GM20000 (cell line): ENCODE measurements at regions not wholly inside any gene's neighbourhood (a gene's known extent, or its start where the extent isn't known, plus 50 kb on each side); places are given as distances from the start of the nearest gene placed in this dataset.

Experiments
- DNase-seq: peaks from one replicate; pipeline ENCODE4 v3.0.0; 2012; ENCODE audit warnings: low spot score
- CTCF ChIP-seq: IDR thresholded peaks from 2 replicates; pipeline ENCODE4 v1.5.1; 2012; ENCODE audit warnings: mild to moderate bottlenecking, control low read depth; ENCODE audit errors: extremely low read depth, missing control alignments

- no peak for DNase-seq
- TF ChIP-seq CTCF = no peak
Measured at GRCh38 chr9:106637486-106637885, 225.5 kb upstream of the ZNF462 start.

- TF ChIP-seq CTCF = no peak
- no peak for DNase-seq
Measured at GRCh38 chr9:106639873-106640568, 222.9 kb upstream of the ZNF462 start.

- no peak for TF ChIP-seq CTCF
- no peak for DNase-seq
Measured at GRCh38 chr9:106643211-106643930, 219.6 kb upstream of the ZNF462 start.

GRCh38 chr9:106644661-106645060, 218.3 kb upstream of the ZNF462 start:
- no peak for TF ChIP-seq CTCF
- DNase-seq = no peak

GRCh38 chr9:106648799-106649198, 214.2 kb upstream of the ZNF462 start:
- TF ChIP-seq CTCF = no peak
- DNase-seq = no peak

GRCh38 chr9:106649664-106650063, 213.3 kb upstream of the ZNF462 start:
- no peak for DNase-seq
- TF ChIP-seq CTCF = no peak

GRCh38 chr9:106653213-106653612, 209.8 kb upstream of the ZNF462 start:
- no peak for TF ChIP-seq CTCF
- DNase-seq = no peak
